ENCODE measurements at regions not wholly inside any gene's neighbourhood (a gene's known extent, or its start where the extent isn't known, plus 50 kb on each side); places are given as distances from the start of the nearest gene placed in this dataset.

DNA sequence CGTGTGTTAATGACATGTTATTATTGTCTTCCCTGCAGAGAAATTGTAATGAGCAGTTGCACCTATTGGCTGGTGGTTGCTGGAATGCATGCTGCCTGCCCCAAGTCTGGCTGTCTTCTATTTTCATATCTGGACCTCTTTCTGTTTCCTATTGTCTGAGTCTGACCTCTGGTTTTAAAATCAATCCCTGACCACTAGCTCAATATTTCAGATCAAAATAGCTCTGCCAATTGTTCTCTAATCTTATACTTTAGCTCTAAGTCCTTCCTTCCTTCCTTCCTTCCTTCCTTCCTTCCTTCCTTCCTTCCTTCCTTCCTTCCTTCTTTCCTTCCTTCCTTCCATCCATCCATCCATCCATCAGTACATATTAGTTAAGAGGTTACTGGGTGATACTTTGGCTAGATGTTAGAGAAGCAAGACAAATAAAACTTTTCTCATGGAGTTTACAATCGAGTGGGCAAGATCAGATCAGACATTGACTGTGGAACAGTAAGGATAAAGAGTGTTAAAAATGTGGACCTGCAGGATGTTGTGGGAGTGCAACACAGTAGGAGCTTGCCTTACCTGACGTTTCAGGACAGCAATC, 417.1 kb downstream of the SOCS6 start:
- ChIA-PET POLR2A (ENCODE audit: low non-redundant PET) (interaction anchor here (0.6 to 0.7 kb wide), 3 partner anchors 15 to 820 kb away, joined by 3 to 9 read pairs (median 4); no protein-coding TSS in a partner anchor), CTCF (no interaction called here)
- no TSS peak for BruUV-seq (replicated peaks)
- Histone ChIP-seq H3K27ac (ENCODE audit: low read depth, low read length, poor library complexity, severe bottlenecking) (peak overlapping the region; percentile 95), H3K9me3 (ENCODE audit: low read depth, low read length, poor library complexity, severe bottlenecking) (no peaks in the 10 kb centered on the region), H3K4me3 (ENCODE audit: low read depth, low read length, poor library complexity, severe bottlenecking) (no peak overlapping the region), H3K27me3 (replicated peaks; ENCODE audit: insufficient read depth, low read depth, low read length, poor library complexity) (no peaks in the 10 kb centered on the region), H3K36me3 (ENCODE audit: insufficient read depth, low read length, poor library complexity, severe bottlenecking) (no peaks in the 10 kb centered on the region), H3K4me1 (ENCODE audit: insufficient read depth, low read length, poor library complexity, severe bottlenecking) (peaks cover 43% of the 10 kb centered on the region)
- TF ChIP-seq, protein P1, sequence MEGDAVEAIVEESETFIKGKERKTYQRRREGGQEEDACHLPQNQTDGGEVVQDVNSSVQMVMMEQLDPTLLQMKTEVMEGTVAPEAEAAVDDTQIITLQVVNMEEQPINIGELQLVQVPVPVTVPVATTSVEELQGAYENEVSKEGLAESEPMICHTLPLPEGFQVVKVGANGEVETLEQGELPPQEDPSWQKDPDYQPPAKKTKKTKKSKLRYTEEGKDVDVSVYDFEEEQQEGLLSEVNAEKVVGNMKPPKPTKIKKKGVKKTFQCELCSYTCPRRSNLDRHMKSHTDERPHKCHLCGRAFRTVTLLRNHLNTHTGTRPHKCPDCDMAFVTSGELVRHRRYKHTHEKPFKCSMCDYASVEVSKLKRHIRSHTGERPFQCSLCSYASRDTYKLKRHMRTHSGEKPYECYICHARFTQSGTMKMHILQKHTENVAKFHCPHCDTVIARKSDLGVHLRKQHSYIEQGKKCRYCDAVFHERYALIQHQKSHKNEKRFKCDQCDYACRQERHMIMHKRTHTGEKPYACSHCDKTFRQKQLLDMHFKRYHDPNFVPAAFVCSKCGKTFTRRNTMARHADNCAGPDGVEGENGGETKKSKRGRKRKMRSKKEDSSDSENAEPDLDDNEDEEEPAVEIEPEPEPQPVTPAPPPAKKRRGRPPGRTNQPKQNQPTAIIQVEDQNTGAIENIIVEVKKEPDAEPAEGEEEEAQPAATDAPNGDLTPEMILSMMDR (conservative IDR thresholded peaks at IDR 0.05; ENCODE audit: low read depth, low read length) = no peak
- TF ChIP-seq EZH2 (IDR thresholded peaks at IDR 0.05; ENCODE audit: borderline replicate concordance, low read depth, low read length, poor library complexity, severe bottlenecking) = no peak
- intact Hi-C loops (cut with micrococcal nuclease; ENCODE audit: unreplicated experiment) = loop anchor here (1.0 to 5.0 kb wide), 4 partner anchors 71 to 290 kb away; no protein-coding TSS in a partner anchor
- DNase-seq (ENCODE audit: low spot score) = peak; percentile 92

DNA sequence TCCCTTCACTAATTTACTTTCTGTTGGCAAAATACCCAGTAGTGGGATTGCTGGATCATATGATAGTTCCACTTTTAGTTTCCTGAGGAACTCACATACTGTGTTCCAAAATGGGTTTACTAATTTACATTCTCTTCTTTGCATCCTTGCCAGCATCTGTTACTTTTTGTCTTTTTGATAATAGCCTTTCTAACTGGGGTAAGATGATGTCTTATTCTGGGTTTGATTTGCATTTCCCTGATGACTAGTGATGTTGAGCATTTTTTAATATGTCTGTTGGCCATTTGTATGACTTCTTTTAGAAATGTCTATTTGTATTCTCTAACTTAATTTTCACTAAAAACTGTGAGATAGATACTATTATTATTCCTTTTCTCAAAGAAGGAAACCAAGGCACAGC, 411.7 kb downstream of the SOCS6 start:
- Histone ChIP-seq H3K36me3 (ENCODE audit: insufficient read depth, low read length, poor library complexity, severe bottlenecking) (no peaks in the 10 kb centered on the region), H3K27ac (ENCODE audit: low read depth, low read length, poor library complexity, severe bottlenecking) (peak overlapping the region; percentile 71), H3K4me1 (ENCODE audit: insufficient read depth, low read length, poor library complexity, severe bottlenecking) (peaks cover 38% of the 10 kb centered on the region), H3K27me3 (replicated peaks; ENCODE audit: insufficient read depth, low read depth, low read length, poor library complexity) (no peaks in the 10 kb centered on the region), H3K9me3 (ENCODE audit: low read depth, low read length, poor library complexity, severe bottlenecking) (no peaks in the 10 kb centered on the region), H3K4me3 (ENCODE audit: low read depth, low read length, poor library complexity, severe bottlenecking) (no peak overlapping the region)
- CTCF ChIA-PET = no interaction called here
- peak; percentile 86 for DNase-seq (ENCODE audit: low spot score)
- POLR2A ChIA-PET (ENCODE audit: low non-redundant PET) = no interaction called here
- no peak for TF ChIP-seq EZH2 (IDR thresholded peaks at IDR 0.05; ENCODE audit: borderline replicate concordance, low read depth, low read length, poor library complexity, severe bottlenecking)
- TF ChIP-seq, protein P1 (conservative IDR thresholded peaks at IDR 0.05; ENCODE audit: low read depth, low read length) = no peak
- intact Hi-C loops (cut with micrococcal nuclease; ENCODE audit: unreplicated experiment) = loop anchor here (5.0 kb wide), 2 partner anchors 123 to 1842 kb away; partner anchors contain the start of gene CBLN2
- BruUV-seq (replicated peaks) = no TSS peak

DNA sequence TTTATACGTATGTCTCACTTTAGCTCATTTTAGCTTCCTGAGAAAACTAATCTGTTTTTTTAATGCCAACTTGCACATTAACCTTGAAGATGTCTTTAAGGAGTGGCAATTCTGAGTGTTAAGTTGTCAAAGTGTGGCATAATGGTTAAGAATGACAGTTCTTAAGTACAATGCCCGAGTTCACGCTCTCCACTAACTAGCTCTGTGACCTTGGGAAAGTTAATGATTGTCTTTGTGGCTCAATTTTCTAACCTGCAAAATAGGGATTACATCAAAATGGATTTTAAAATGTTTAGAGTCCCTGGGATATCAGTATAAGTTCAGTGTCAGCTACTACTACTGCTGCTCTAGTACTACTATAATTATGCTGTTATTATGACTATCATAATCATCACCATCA, 409.7 kb downstream of the SOCS6 start:
- no peak for DNase-seq (ENCODE audit: low spot score)
- CTCF ChIA-PET = no interaction called here
- Histone ChIP-seq H3K27ac (ENCODE audit: low read depth, low read length, poor library complexity, severe bottlenecking) (peak overlapping the region; percentile 22), H3K36me3 (ENCODE audit: insufficient read depth, low read length, poor library complexity, severe bottlenecking) (no peaks in the 10 kb centered on the region), H3K4me1 (ENCODE audit: insufficient read depth, low read length, poor library complexity, severe bottlenecking) (peaks cover 32% of the 10 kb centered on the region), H3K9me3 (ENCODE audit: low read depth, low read length, poor library complexity, severe bottlenecking) (no peaks in the 10 kb centered on the region), H3K4me3 (ENCODE audit: low read depth, low read length, poor library complexity, severe bottlenecking) (no peak overlapping the region), H3K27me3 (replicated peaks; ENCODE audit: insufficient read depth, low read depth, low read length, poor library complexity) (no peaks in the 10 kb centered on the region)
- no TSS peak for BruUV-seq (replicated peaks)
- TF ChIP-seq, protein P1 (conservative IDR thresholded peaks at IDR 0.05; ENCODE audit: low read depth, low read length) = no peak
- TF ChIP-seq EZH2 (IDR thresholded peaks at IDR 0.05; ENCODE audit: borderline replicate concordance, low read depth, low read length, poor library complexity, severe bottlenecking) = no peak
- intact Hi-C loops (cut with micrococcal nuclease; ENCODE audit: unreplicated experiment) = loop anchor here (10.0 kb wide), 1 partner anchor 64 kb away; no protein-coding TSS in a partner anchor
- POLR2A ChIA-PET (ENCODE audit: low non-redundant PET) = no interaction called here

All from A673 (cell line).